OCI-LY7 (cell line): ENCODE measurements at regions not wholly inside any gene's neighbourhood (a gene's known extent, or its start where the extent isn't known, plus 50 kb on each side); places are given as distances from the start of the nearest gene placed in this dataset.

Experiments
- EZH2phosphoT487 ChIP-seq: fragments of 200-600 bp; sonication (generic); IDR thresholded peaks from 2 replicates; pipeline ENCODE4 v1.6.1; 2018; ENCODE audit warnings: low read depth, borderline replicate concordance, mild to moderate bottlenecking, mixed run types, antibody characterized with exemption, low read length, moderate library complexity, mixed read lengths
- TF ChIP-seq, protein P1 (sequence below): fragments of 200-600 bp; sonication (generic); conservative IDR thresholded peaks from 2 replicates; pipeline ENCODE4 v1.5.1; 2014; ENCODE audit warnings: mild to moderate bottlenecking, antibody characterized with exemption, low read length, moderate library complexity, mixed read lengths

GRCh38 chr5:98110282-98110691 lies 663.2 kb upstream of the RGMB start:
- TF ChIP-seq, protein P1, sequence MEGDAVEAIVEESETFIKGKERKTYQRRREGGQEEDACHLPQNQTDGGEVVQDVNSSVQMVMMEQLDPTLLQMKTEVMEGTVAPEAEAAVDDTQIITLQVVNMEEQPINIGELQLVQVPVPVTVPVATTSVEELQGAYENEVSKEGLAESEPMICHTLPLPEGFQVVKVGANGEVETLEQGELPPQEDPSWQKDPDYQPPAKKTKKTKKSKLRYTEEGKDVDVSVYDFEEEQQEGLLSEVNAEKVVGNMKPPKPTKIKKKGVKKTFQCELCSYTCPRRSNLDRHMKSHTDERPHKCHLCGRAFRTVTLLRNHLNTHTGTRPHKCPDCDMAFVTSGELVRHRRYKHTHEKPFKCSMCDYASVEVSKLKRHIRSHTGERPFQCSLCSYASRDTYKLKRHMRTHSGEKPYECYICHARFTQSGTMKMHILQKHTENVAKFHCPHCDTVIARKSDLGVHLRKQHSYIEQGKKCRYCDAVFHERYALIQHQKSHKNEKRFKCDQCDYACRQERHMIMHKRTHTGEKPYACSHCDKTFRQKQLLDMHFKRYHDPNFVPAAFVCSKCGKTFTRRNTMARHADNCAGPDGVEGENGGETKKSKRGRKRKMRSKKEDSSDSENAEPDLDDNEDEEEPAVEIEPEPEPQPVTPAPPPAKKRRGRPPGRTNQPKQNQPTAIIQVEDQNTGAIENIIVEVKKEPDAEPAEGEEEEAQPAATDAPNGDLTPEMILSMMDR = no peak
- no peak for TF ChIP-seq EZH2phosphoT487
